CD4-positive, alpha-beta T cell treated with Interleukin-4 for 4 hours (primary cell): ENCODE measurements at regions not wholly inside any gene's neighbourhood (a gene's known extent, or its start where the extent isn't known, plus 50 kb on each side); places are given as distances from the start of the nearest gene placed in this dataset.
"Not testable (repeated sequence)": the region's sequence is repeated elsewhere in the genome, so short reads cannot be mapped to it uniquely, and the experiment has no call there.

Experiments
- DNase-seq: peaks from one replicate; pipeline ENCODE4 v3.0.0-alpha.2; 2020

DNA sequence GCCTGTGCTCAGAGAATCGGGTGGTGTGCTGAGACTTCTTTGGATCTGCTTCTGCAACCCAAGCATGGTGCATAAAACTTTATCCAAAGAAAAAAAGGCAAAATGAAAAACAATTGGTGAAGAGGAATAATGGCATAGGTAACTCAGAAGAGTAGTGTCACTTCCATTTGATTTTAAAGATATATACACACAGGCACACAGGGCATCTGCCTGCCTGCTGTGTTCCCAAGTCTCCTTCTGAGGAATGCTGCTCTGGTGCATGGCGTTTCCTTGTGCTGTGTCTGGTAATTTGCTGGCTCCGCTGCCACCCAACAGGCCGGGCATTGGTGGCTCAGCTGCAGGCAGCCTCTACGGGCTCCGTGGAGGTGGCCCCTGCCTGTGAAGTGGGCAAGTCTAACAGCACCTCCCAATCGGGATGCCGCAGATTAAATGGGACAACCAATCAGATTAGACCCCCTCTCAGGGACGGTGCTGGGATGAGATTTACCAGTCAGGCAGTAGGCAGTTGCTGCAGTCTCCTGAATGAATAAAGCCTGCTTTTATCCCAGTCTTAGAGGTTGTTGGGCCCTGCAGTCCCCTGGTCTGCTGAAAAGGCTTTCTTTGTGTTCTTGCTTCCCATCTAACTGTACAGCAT, 253.7 kb upstream of the RASGRP1 start:
- no peak for DNase-seq

GRCh38 chr15:38819387-38819950, 254.9 kb upstream of the RASGRP1 start:
- no peak for DNase-seq

- no peak for DNase-seq
Measured at GRCh38 chr15:38823263-38823662, 258.6 kb upstream of the RASGRP1 start.

GRCh38 chr15:38824719-38825118, 260.1 kb upstream of the RASGRP1 start:
- DNase-seq, result no peak

GRCh38 chr15:38826880-38827279, 262.3 kb upstream of the RASGRP1 start:
- no peak for DNase-seq

DNA sequence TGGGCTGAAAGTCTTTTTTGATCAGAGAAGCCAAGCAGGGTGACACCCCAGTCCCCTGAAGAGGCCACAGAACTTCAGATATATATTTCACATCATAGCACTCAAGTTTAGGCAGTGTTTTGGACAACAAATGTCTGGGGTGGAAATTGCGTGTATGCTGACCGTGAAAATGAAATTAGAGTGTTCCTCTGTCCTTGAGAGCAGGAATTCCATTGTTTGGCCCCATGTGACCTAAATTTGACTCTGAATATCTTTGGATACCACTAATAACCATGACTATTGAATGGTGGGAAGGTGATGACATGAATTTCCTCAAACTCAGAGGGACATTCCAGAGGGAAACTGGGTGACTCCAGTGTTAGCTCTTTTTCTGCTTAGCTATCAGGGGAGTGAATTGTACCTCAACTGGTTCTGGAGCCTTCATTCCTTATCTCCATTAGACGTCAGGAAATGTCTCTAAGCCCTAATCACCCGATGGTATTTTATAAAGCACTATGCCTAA, 263.5 kb upstream of the RASGRP1 start:
- DNase-seq, result no peak

GRCh38 chr15:38829086-38829485, 264.5 kb upstream of the RASGRP1 start:
- no peak for DNase-seq

GRCh38 chr15:38842226-38842625, 277.6 kb upstream of the RASGRP1 start:
- no peak for DNase-seq

DNA sequence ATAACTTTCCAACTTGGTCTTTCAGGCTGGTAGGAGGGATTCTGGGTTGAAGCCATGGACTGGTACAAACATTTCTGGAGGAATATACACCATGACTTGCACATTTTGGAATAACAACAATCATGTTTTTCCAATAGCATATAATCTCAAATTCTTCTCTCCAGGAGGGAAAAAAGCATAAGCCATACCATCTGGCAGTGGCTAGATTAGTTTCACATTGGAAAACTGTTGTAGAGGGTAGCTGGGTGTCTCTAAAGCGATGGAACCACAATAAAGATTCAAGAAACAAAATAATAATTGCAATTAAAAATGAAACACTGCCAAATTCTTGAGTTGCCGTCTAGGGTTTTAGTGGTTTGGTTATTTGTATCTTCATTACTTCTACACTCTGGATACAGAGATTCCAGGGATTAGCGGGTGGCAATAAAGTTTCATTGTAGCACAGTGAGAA, 278.5 kb upstream of the RASGRP1 start:
- DNase-seq, result no peak

GRCh38 chr15:38843736-38844590, 279.3 kb upstream of the RASGRP1 start:
- DNase-seq, result no peak

- DNase-seq, result no peak
Measured at GRCh38 chr15:38844736-38845135, 280.1 kb upstream of the RASGRP1 start.

GRCh38 chr15:38846346-38846745, 281.7 kb upstream of the RASGRP1 start:
- no peak for DNase-seq

- no peak for DNase-seq
Measured at GRCh38 chr15:38847666-38848065, 283.1 kb upstream of the RASGRP1 start.

DNA sequence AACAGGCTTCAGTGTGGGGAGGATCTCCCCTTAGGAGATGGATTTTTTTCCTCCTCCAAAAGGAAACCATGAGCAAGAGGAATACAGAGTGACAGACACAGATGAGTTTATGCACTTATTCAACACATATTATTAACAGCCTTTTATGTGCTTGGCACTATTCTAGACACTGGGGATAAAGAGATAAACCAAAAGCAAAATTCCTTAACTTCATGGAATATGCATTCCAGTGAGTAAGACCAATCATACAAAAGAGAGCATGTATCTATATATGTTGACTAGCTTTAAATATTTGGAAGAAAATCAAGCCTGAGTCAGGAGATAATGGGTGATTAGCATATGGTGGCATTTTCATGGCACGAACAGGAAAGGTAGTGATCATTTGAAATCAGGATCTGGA, 284.4 kb upstream of the RASGRP1 start:
- no peak for DNase-seq

GRCh38 chr15:38852188-38852587, 287.6 kb upstream of the RASGRP1 start:
- DNase-seq, result not testable (repeated sequence)

GRCh38 chr15:38853608-38854007, 289.0 kb upstream of the RASGRP1 start:
- no peak for DNase-seq

GRCh38 chr15:38854506-38854905, 289.9 kb upstream of the RASGRP1 start:
- no peak for DNase-seq

DNA sequence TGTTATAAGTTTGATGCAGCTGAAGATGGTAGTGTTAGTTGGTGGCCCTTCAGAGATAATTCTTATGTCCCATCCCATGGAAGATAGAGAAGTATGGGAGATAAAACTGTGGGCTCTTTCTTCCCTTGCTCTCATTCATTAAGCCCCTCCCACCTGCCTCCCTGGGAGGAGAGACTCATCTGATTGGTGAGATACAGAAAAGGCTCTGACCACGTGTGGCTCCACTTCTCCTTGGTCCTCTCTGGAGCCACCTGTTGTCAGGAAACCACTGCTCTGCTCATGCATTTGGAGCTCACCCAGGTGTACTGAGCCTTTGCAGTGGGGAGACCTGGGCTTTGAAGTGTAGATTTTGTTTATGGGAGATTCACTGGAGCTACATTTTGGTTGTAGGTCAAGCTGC, 293.2 kb upstream of the RASGRP1 start:
- no peak for DNase-seq

GRCh38 chr15:38859574-38859973, 295.0 kb upstream of the RASGRP1 start:
- DNase-seq, result no peak

GRCh38 chr15:38860253-38860652, 295.6 kb upstream of the RASGRP1 start:
- no peak for DNase-seq

DNA sequence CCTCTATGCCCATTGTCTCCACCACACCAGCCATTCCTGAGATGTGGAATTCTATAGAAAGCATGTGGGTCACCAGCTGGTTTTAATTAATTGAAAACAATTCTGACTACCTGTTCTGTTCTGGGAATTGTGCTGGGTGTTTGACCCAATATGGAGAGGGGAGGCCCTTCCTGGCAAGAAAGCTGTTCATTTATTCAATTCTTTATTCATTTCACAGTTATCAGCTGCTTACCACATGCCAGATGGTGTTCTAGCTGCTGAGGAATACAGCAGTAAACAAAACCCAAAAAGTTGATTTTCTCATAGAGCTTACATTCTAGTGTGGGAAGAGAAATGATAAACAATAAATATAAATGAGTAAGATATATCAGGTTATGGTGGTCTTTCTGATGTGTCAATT, 296.1 kb upstream of the RASGRP1 start:
- no peak for DNase-seq

- DNase-seq, result no peak
Measured at GRCh38 chr15:38861108-38861507, 296.5 kb upstream of the RASGRP1 start.

DNA sequence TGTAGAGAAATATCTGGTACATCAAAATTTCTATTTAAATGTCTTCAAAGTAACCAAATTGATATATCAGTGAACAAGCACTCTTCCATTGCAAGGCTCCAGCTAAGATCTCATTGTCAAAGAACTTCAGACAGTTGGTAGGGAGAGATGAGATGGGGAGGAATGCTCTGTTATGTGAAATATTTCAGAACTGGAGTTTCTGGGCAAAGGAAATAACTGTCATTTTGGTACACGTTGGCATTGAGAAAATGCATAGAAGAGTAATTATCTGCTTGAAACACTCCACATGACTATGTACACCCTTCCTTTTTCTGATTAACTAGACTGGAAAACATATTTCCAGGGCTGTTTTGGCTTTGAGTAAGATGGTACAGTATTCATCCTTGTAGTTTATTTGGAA, 297.5 kb upstream of the RASGRP1 start:
- no peak for DNase-seq

DNA sequence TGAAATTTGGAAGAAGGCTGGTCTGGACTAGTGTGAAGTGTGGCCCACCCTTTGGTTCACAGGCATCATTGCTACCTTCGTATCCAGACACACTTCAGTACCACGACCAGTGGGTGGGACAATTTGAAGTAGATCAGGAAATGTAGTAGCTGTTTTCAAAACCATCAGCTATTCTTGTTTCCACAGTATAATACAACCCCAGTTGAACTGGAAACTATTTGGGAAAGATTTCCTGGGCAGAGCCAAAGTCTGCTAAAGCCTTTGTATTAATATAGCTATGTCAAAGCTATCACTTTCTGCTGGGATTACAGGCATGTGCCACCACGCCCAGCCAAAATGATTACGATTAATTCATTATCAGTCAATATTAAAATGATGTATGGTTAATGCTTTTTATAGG, 298.8 kb upstream of the RASGRP1 start:
- no peak for DNase-seq
